NCI-H748 (cell line): ENCODE measurements at regions not wholly inside any gene's neighbourhood (a gene's known extent, or its start where the extent isn't known, plus 50 kb on each side); places are given as distances from the start of the nearest gene placed in this dataset.
"Not testable (repeated sequence)": the region's sequence is repeated elsewhere in the genome, so short reads cannot be mapped to it uniquely, and the experiment has no call there.

Experiments
- DNase-seq: peaks from one replicate; lab custom pipeline; 2025; ENCODE audit not compliant: unreplicated experiment; lab: John Stamatoyannopoulos, UW

GRCh38 chr9:25288195-25288594 lies 390.0 kb downstream of the TUSC1 start:
- DNase-seq = not testable (repeated sequence)

- DNase-seq = no peak
Measured at GRCh38 chr9:25284365-25284764, 393.9 kb downstream of the TUSC1 start.

- no peak for DNase-seq
Measured at GRCh38 chr9:25282946-25283345, 395.3 kb downstream of the TUSC1 start.

GRCh38 chr9:25261445-25261844 lies 416.8 kb downstream of the TUSC1 start:
- DNase-seq = no peak

GRCh38 chr9:25260046-25260445 lies 418.2 kb downstream of the TUSC1 start:
- DNase-seq = no peak

- DNase-seq = no peak
Measured at GRCh38 chr9:25255216-25255615, 423.0 kb downstream of the TUSC1 start.

GRCh38 chr9:25254051-25254450 lies 424.2 kb downstream of the TUSC1 start:
- no peak for DNase-seq

GRCh38 chr9:25241421-25241820 lies 436.8 kb downstream of the TUSC1 start:
- DNase-seq = no peak

GRCh38 chr9:25226901-25227686 lies 451.1 kb downstream of the TUSC1 start:
- no peak for DNase-seq

GRCh38 chr9:25225938-25226760 lies 452.1 kb downstream of the TUSC1 start:
- DNase-seq = no peak

- DNase-seq = no peak
Measured at GRCh38 chr9:25224996-25225395, 453.2 kb downstream of the TUSC1 start.

- no peak for DNase-seq
Measured at GRCh38 chr9:25224309-25224708, 453.9 kb downstream of the TUSC1 start.

- peak; percentile 7 for DNase-seq
Measured at GRCh38 chr9:25212361-25212760, 465.9 kb downstream of the TUSC1 start.

- DNase-seq = no peak
Measured at GRCh38 chr9:25207402-25208195, 470.6 kb downstream of the TUSC1 start.

GRCh38 chr9:25206027-25206426 lies 472.2 kb downstream of the TUSC1 start:
- DNase-seq = no peak

GRCh38 chr9:25205285-25205684 lies 473.0 kb downstream of the TUSC1 start:
- no peak for DNase-seq

- DNase-seq = no peak
Measured at GRCh38 chr9:25177858-25178257, 500.4 kb downstream of the TUSC1 start.

- no peak for DNase-seq
Measured at GRCh38 chr9:25129537-25129936, 548.7 kb downstream of the TUSC1 start.

GRCh38 chr9:25121811-25122210 lies 556.4 kb downstream of the TUSC1 start:
- no peak for DNase-seq

GRCh38 chr9:25119041-25119440 lies 559.2 kb downstream of the TUSC1 start:
- DNase-seq = no peak

- no peak for DNase-seq
Measured at GRCh38 chr9:25117791-25118190, 560.5 kb downstream of the TUSC1 start.
